ENCODE measurements at regions not wholly inside any gene's neighbourhood (a gene's known extent, or its start where the extent isn't known, plus 50 kb on each side); places are given as distances from the start of the nearest gene placed in this dataset.

GRCh38 chr11:15836795-15837194, 519.6 kb downstream of the SOX6 start:
- no peaks in the 10 kb centered on the region for H3K36me3 ChIP-seq (replicated peaks; ENCODE audit: insufficient read depth, low read depth)
- no peak for DNase-seq (ENCODE audit: low spot score)
- peak overlapping the region; percentile 11 for H3K27ac ChIP-seq
- peaks cover 3% of the 10 kb centered on the region for H3K4me1 ChIP-seq (ENCODE audit: insufficient read depth)
- H2AFZ ChIP-seq, result no peak overlapping the region
- no peaks in the 10 kb centered on the region for H3K79me2 ChIP-seq
- no peak overlapping the region for H3K4me2 ChIP-seq
- 60% methylated on average over 1 of the region's 1 CpG for WGBS (ENCODE audit: low lambda C conversion rate, missing lambda C conversion rate)
- TF ChIP-seq EZH2 (IDR thresholded peaks at IDR 0.05; ENCODE audit: borderline replicate concordance) (no peak), EZH2phosphoT487 (IDR thresholded peaks at IDR 0.05; ENCODE audit: low read depth, severe bottlenecking, unreplicated experiment) (no peak), CTCF (IDR thresholded peaks at IDR 0.05; ENCODE audit: poor library complexity) (no peak)
- no peak overlapping the region for H3K4me3 ChIP-seq
- H3K9me2 ChIP-seq (replicated peaks; ENCODE audit: insufficient read depth), result no peaks in the 10 kb centered on the region
- H4K20me1 ChIP-seq (ENCODE audit: insufficient read depth, poor library complexity, severe bottlenecking), result no peaks in the 10 kb centered on the region
- H3K27me3 ChIP-seq, result no peaks in the 10 kb centered on the region
- no peaks in the 10 kb centered on the region for H3K9me3 ChIP-seq (ENCODE audit: low read depth)

- Histone ChIP-seq H2AFZ (no peak overlapping the region), H3K9me3 (ENCODE audit: low read depth) (no peaks in the 10 kb centered on the region), H3K27ac (peak overlapping the region; percentile 94), H3K9me2 (replicated peaks; ENCODE audit: insufficient read depth) (no peaks in the 10 kb centered on the region), H3K79me2 (no peaks in the 10 kb centered on the region), H3K4me1 (ENCODE audit: insufficient read depth) (peaks cover 9% of the 10 kb centered on the region), H3K4me3 (no peak overlapping the region), H3K27me3 (no peaks in the 10 kb centered on the region), H3K36me3 (replicated peaks; ENCODE audit: insufficient read depth, low read depth) (no peaks in the 10 kb centered on the region), H3K4me2 (no peak overlapping the region), H4K20me1 (ENCODE audit: insufficient read depth, poor library complexity, severe bottlenecking) (no peaks in the 10 kb centered on the region)
- WGBS (ENCODE audit: low lambda C conversion rate, missing lambda C conversion rate), result 95% methylated on average over 4 of the region's 4 CpGs
- DNase-seq (ENCODE audit: low spot score), result peak; percentile 74
- TF ChIP-seq CTCF (IDR thresholded peaks at IDR 0.05; ENCODE audit: poor library complexity) (no peak), EZH2 (IDR thresholded peaks at IDR 0.05; ENCODE audit: borderline replicate concordance) (no peak), EZH2phosphoT487 (IDR thresholded peaks at IDR 0.05; ENCODE audit: low read depth, severe bottlenecking, unreplicated experiment) (no peak)
Measured at GRCh38 chr11:15837901-15838489, 518.4 kb downstream of the SOX6 start.

- Histone ChIP-seq H2AFZ (no peak overlapping the region), H3K9me3 (ENCODE audit: low read depth) (no peaks in the 10 kb centered on the region), H3K27ac (peak overlapping the region; percentile 94), H3K4me1 (ENCODE audit: insufficient read depth) (peaks cover 9% of the 10 kb centered on the region), H3K27me3 (no peaks in the 10 kb centered on the region), H3K36me3 (replicated peaks; ENCODE audit: insufficient read depth, low read depth) (no peaks in the 10 kb centered on the region), H3K9me2 (replicated peaks; ENCODE audit: insufficient read depth) (no peaks in the 10 kb centered on the region), H4K20me1 (ENCODE audit: insufficient read depth, poor library complexity, severe bottlenecking) (no peaks in the 10 kb centered on the region), H3K79me2 (no peaks in the 10 kb centered on the region), H3K4me2 (no peak overlapping the region), H3K4me3 (no peak overlapping the region)
- DNase-seq (ENCODE audit: low spot score), result no peak
- WGBS (ENCODE audit: low lambda C conversion rate, missing lambda C conversion rate), result 55% methylated on average over 3 of the region's 3 CpGs
- TF ChIP-seq CTCF (IDR thresholded peaks at IDR 0.05; ENCODE audit: poor library complexity), result no peak
- no peak for TF ChIP-seq EZH2phosphoT487 (IDR thresholded peaks at IDR 0.05; ENCODE audit: low read depth, severe bottlenecking, unreplicated experiment)
- TF ChIP-seq EZH2 (IDR thresholded peaks at IDR 0.05; ENCODE audit: borderline replicate concordance), result no peak
Measured at GRCh38 chr11:15839061-15839460, 517.3 kb downstream of the SOX6 start.
